T1000 (cell line): ENCODE measurements at regions not wholly inside any gene's neighbourhood (a gene's known extent, or its start where the extent isn't known, plus 50 kb on each side); places are given as distances from the start of the nearest gene placed in this dataset.

ENCODE experiments used
- DNase-seq: peaks from one replicate; lab custom pipeline; 2025; ENCODE audit warnings: mixed read lengths; lab: John Stamatoyannopoulos, UW

GRCh38 chr11:134763030-134763388 lies 351.0 kb upstream of the B3GAT1 start:
- no peak for DNase-seq

GRCh38 chr11:134762248-134763029 lies 350.4 kb upstream of the B3GAT1 start:
- no peak for DNase-seq

DNA sequence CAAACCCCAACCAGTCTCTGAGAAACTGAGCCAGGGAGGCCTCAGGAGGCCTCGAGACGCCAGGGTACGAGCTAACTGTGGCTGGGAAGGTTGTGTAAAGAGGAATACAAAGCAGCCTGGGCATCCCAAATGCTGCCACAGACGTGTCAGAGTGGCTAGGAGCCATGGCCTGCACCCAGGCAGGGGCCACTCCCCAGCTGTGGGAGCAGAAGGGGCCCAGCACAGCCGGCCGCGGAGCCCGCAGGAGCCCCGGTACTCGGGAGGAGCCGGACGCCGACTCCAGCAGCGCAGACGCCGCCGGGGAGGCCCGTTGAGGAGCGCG lies 349.8 kb upstream of the B3GAT1 start:
- DNase-seq, result no peak

- DNase-seq, result no peak
Measured at GRCh38 chr11:134761386-134761785, 349.3 kb upstream of the B3GAT1 start.

DNA sequence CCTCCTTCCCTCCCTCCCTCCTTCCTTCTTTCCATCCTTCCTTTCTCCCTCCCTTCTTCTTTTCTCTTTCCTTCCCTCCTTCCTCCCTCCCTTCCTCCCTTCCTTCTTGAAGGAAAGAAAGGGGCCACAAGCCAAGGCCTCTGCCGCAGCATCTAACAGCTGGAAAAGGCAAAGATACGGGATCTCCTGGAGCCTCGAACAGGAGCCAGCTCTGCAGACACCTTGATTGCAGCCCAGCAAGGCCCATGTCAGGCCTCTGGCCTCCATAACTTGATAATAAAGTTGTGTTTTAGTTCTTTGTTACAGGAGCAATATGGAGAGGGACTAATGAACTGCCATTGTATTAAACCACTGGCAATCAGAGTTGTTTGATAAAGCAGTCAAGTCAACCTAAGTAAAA lies 348.9 kb upstream of the B3GAT1 start:
- no peak for DNase-seq

DNA sequence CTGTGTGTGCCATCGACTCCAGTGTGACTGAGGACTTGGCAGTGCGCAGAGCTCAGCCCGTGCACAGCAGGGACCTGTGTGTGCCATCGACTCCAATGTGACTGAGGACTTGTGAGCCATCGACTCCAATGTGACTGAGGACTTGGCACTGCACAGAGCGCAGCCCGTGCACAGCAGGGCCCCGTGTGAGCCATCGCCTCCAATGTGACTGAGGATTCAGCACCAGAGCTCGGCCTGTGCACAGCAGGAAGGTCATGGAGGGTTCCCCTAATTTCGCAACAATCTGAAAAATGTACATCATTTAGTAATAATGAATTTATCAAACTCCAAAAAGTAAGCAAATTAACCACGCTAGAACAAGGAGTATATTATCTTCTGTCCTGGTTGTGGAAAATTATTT lies 348.3 kb upstream of the B3GAT1 start:
- DNase-seq, result no peak

- no peak for DNase-seq
Measured at GRCh38 chr11:134759855-134760254, 347.8 kb upstream of the B3GAT1 start.

DNA sequence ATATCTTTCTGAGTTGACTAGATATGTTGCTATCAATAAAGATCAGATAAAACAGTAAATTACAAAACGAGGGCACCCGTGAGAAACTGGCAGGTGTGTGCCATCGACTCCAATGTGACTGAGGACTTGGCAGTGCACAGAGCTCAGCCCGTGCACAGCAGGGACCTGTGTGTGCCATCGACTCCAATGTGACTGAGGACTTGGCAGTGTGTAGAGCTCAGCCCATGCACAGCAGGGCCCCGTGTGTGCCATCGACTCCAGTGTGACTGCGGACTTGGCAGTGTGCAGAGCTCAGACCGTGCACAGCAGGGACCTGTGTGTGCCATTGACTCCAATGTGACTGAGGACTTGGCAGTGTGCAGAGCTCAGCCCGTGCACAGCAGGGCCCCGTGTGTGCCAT lies 347.2 kb upstream of the B3GAT1 start:
- no peak for DNase-seq

DNA sequence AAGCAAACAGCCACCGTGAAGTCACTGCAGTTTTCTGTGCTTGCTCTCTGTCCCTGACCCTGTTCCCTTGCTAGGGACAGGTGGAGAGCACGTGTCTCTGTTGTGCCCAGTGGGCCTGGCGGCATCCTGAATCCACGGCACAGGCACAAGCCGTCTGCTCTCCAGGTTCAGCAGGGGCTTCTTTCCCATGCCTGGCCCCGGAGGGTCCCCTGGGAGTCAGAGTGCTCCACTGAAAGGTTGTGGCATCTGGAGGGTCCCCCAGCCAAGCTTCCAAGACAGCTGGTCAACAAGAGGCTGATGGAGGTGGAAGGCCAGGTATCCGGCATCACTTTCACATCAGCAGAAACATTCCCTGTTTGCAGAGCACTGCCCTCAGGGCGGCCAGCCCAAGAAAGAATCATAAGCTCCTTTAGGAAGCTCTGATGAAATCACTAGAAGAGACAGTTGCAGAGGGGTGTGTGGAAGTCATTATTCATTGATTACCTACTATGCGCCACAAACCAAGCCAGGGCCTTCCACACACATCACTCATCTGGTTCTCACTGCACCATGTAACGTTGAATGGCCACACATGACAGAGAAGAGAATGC lies 346.4 kb upstream of the B3GAT1 start:
- no peak for DNase-seq

DNA sequence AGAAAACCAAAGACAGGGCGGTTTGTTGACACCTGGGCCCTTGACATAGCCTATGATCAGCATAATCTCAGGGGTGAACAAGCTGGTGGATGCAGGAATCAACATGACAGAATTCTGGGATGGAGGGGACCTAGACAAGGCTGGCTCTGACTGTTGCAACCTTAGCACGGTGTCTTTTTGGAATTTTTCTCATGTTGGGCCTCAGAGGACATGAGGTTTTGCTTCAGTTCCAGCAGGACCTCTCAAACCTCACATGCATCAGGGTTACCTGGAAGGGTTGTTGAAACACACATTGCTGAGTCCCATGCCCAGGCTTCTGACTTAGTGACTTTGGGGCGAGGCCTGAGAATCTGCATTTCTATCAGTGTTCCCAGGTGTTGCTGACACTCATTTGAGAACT lies 345.6 kb upstream of the B3GAT1 start:
- no peak for DNase-seq

- no peak for DNase-seq
Measured at GRCh38 chr11:134756811-134757540, 344.9 kb upstream of the B3GAT1 start.

GRCh38 chr11:134755535-134755934 lies 343.5 kb upstream of the B3GAT1 start:
- DNase-seq, result no peak

- DNase-seq, result no peak
Measured at GRCh38 chr11:134754521-134755198, 342.6 kb upstream of the B3GAT1 start.

DNA sequence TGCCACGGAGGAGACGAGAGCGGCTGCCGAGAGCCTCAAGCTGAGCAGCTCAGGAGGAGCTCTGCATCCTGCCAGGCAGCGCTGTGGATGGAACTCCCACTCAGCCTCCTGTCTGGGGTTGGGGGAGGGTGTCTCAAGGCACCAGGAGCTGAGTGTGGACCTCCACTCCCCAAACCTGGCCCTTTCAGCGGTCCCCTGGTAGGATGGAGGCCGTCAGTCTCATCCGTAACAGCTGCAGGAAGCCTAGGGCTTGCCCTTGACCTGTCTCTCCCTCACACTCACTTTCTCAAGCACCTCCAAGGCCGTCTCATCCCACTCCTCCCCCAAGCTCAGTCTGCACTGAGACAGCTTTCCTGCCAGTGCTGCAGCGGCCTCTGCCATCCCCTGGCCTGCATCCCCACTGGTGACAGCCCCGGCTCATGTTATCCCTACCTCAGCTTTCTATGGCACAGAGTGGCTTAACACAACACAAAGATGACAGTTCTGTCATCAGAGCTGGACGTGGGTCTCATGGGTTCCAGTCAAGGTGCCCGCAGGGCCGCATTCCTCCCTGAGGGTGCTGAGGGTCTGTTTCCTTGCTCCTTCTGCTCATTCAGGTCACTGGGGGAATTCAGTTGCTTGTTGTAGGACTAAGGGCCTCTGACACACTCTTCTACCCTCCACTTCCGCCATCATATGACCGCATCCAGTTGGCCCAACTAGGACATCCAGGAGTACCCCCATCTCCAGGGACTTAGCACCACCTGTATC lies 341.9 kb upstream of the B3GAT1 start:
- no peak for DNase-seq

DNA sequence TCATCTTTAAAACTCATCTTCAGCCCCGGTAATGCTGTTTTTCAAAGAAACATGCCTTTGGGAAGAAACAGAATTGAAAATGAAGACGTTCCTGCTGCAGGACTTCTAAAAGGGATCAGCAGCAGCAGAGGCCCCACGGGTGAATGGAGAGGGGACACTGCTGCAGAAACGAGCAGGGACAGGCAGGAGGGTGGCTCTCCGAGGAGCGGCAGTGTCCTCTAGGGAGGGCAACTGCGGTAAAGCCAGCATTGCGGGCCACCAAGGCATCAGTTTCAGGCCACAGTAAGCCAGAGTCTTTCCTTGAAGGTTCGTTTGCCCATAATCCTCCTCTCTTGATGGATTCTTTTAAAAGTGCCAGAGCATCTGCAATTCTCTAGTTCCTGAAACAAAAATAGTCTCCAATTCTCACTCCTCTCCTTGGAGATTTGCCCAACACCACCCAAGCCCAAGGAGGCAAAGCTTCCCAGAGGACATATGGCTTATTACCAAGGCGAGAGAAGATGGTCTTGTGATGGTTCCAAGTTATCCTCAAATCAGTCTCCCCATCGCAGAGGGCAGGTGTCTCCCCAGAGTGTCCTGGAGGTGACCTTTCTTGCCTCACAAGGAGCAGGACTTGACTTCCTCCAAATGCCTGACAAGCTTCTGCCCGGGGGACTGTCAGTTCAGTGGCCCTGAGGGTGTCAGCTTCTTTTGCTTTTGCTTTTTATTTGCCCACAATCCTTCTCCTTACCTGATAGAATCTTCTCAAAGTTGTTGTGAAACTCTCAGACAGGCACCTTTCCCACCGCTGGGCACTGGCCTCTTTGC lies 341.1 kb upstream of the B3GAT1 start:
- DNase-seq, result no peak

- no peak for DNase-seq
Measured at GRCh38 chr11:134752526-134752925, 340.5 kb upstream of the B3GAT1 start.

- DNase-seq, result no peak
Measured at GRCh38 chr11:134751766-134752165, 339.7 kb upstream of the B3GAT1 start.

- no peak for DNase-seq
Measured at GRCh38 chr11:134751031-134751585, 339.1 kb upstream of the B3GAT1 start.

DNA sequence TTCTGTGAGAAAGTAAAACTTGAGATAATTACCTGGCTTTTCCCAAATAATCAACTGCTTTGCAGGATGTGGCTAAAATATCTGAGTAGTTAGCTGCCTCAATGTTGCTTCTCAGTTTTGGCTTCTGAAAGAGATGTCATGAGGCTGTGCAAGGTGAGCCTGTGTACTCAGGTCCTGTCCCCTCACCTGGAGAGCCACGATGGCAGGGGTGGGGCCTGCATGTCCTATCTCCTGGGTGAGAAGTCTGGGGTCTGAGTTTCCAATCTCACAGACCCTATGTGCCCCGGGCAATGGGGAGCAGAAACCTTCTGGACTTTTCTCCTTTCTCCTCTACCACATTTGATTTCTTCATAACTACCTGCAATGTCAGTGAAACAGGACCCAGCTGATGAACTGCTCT lies 338.6 kb upstream of the B3GAT1 start:
- DNase-seq, result no peak

GRCh38 chr11:134749040-134749839 lies 337.2 kb upstream of the B3GAT1 start:
- DNase-seq, result no peak
